Upper lobe of left lung (tissue), 6 donors: ENCODE measurements at regions not wholly inside any gene's neighbourhood (a gene's known extent, or its start where the extent isn't known, plus 50 kb on each side); places are given as distances from the start of the nearest gene placed in this dataset.

Experiments used
- ATAC-seq, 2 donors: fragments of 200-7000 bp; cut with Tn5 transposase; one replicate each; pipeline ENCODE4 v1.9.1; 2022; ENCODE audit warnings: mild to moderate bottlenecking in 2 of 2, moderate library complexity in 2 of 2; ENCODE audit not compliant: low FRiP score in 2 of 2
- DNase-seq, 2 donors: peaks; one replicate each; pipeline ENCODE4 v3.0.0-alpha.2; 2019 to 2020
- H3K27ac ChIP-seq, 4 donors: fragments of 200-600 bp; sonication (generic); one replicate each; pipeline ENCODE4 v1.5.1; 2016 to 2019
- H3K27me3 ChIP-seq, 4 donors: fragments of 200-600 bp; sonication (generic); one replicate each; pipeline ENCODE4 v1.5.1; 2017 to 2019
- H3K36me3 ChIP-seq, 4 donors: fragments of 200-600 bp; sonication (generic); one replicate each; pipeline ENCODE4 v1.5.1; 2016 to 2019
- H3K4me1 ChIP-seq, 4 donors: fragments of 200-600 bp; sonication (generic); one replicate each; pipeline ENCODE4 v1.5.1; 2018 to 2019
- H3K4me3 ChIP-seq, 4 donors: fragments of 200-600 bp; sonication (generic); one replicate each; pipeline ENCODE4 v1.5.1; 2017 to 2019; ENCODE audit warnings: mild to moderate bottlenecking in 2 of 4, moderate library complexity in 1 of 4
- H3K9me3 ChIP-seq, 4 donors: fragments of 200-600 bp; sonication (generic); one replicate each; pipeline ENCODE4 v1.5.1; 2018 to 2019
- CTCF ChIP-seq, 6 experiments: fragments of 450-650 bp in 4 of 6; fragments of 200-600 bp in 2 of 6; sonication (generic) in 2 of 6; IDR thresholded peaks; one replicate each; pipeline ENCODE4 v1.5.1; 2016 to 2019; ENCODE audit warnings: antibody characterized with exemption in 6 of 6
- EP300 ChIP-seq, 4 donors: sonication (generic); formaldehyde crosslinking; IDR thresholded peaks; one replicate each; pipeline ENCODE4 v1.5.1; 2017; ENCODE audit warnings: antibody characterized with exemption in 4 of 4, control low read depth in 2 of 4
- POLR2A ChIP-seq, 4 donors: fragments of 450-650 bp; IDR thresholded peaks; one replicate each; pipeline ENCODE4 v1.5.1; 2016 to 2017; ENCODE audit warnings: antibody characterized with exemption in 4 of 4, mild to moderate bottlenecking in 2 of 4
- POLR2AphosphoS5 ChIP-seq, 2 donors: sonication (generic); formaldehyde crosslinking; IDR thresholded peaks; one replicate each; pipeline ENCODE4 v1.5.1; 2017; ENCODE audit warnings: antibody characterized with exemption in 2 of 2
- WGBS, 2 donors: methylation state at CpG; one replicate each; pipeline ENCODE4 v1.1.5; 2017 to 2018; 5-methylcytosine and 5-hydroxymethylcytosine counted together
- donor health status: DM: no; HTN: no; CAD: no; lungs with moderate emphysema.
- donor health status: DM: no; HTN: yes; CAD: no; lungs with severe emphysema.

DNA sequence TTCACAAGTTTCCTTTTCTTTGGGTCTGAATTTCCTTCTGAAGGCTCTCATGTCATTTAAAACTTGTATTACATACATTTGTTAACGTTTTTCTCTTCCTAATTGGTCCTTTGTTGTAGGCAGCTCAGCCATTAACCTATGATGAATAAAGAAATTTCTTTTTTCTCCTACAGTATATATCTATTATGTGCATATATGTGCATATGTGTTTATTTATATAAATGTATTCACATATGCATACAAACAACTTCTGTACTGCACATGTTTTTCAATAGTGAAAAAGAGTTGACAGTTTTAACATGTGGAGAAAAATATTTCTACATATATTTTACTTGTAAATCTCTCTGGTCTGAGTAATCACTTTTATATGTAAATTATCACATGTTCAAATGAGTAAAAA, 1674.9 kb upstream of the PCDH20 start:
- TF ChIP-seq POLR2AphosphoS5 (IDR thresholded peaks at IDR 0.05), result no peak
- no peaks in the 10 kb centered on the region for H3K27me3 ChIP-seq
- H3K4me3 ChIP-seq, result no peak overlapping the region
- H3K4me1 ChIP-seq, result no peaks in the 10 kb centered on the region
- 47 to 55% methylated on average over 1 of the region's 1 CpG for WGBS, 2 donors
- ATAC-seq, result no peak
- no peaks in the 10 kb centered on the region for H3K9me3 ChIP-seq
- no peak overlapping the region for H3K27ac ChIP-seq
- no peak for DNase-seq
- no peaks in the 10 kb centered on the region for H3K36me3 ChIP-seq

DNA sequence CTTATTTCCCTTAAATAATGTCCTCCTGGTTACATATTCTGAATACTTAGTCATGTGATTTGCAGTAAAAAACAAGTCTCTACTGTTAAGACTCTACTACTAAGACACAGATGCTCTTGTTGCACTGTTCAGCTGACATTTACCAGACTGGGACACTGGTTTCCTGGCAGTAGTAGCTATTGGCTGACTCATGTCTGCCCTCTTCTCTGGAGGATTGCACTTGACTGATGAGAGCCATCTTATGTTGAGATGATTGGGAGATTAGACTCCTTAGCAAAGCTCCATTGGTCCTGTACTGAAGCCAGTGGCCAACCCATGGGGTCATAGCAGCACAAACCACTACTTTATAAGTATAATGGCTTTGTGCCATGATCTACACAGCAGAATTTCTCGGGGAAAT, 1672.6 kb upstream of the PCDH20 start:
- H3K27ac ChIP-seq, result no peak overlapping the region
- H3K36me3 ChIP-seq, result no peaks in the 10 kb centered on the region
- ATAC-seq (no peak), DNase-seq (no peak)
- WGBS, 2 donors, result 62 to 94% methylated on average over 1 of the region's 1 CpG
- TF ChIP-seq EP300 (IDR thresholded peaks at IDR 0.05) (no peak), POLR2A (IDR thresholded peaks at IDR 0.05) (no peak), CTCF (IDR thresholded peaks at IDR 0.05) (no peak), POLR2AphosphoS5 (IDR thresholded peaks at IDR 0.05) (no peak)
- no peak overlapping the region for H3K4me3 ChIP-seq
- no peaks in the 10 kb centered on the region for H3K4me1 ChIP-seq
- H3K27me3 ChIP-seq, result no peaks in the 10 kb centered on the region
- H3K9me3 ChIP-seq, result no peaks in the 10 kb centered on the region

- Histone ChIP-seq H3K4me1 (no peaks in the 10 kb centered on the region), H3K27ac (no peak overlapping the region), H3K36me3 (no peaks in the 10 kb centered on the region), H3K4me3 (no peak overlapping the region), H3K9me3 (no peaks in the 10 kb centered on the region), H3K27me3 (no peaks in the 10 kb centered on the region)
- ATAC-seq (no peak), DNase-seq (no peak)
- TF ChIP-seq POLR2A (IDR thresholded peaks at IDR 0.05) (no peak), CTCF (IDR thresholded peaks at IDR 0.05) (no peak), POLR2AphosphoS5 (IDR thresholded peaks at IDR 0.05) (no peak)
- 80 to 83% methylated on average over 5 of the region's 5 CpGs for WGBS, 2 donors
These were observed 1670.6 kb upstream of the PCDH20 start for GRCh38 chr13:63086286-63086685.

- no peak for TF ChIP-seq CTCF (IDR thresholded peaks at IDR 0.05)
- no peak for TF ChIP-seq EP300 (IDR thresholded peaks at IDR 0.05)
- no peak overlapping the region for H3K27ac ChIP-seq
- no peak for DNase-seq
- H3K36me3 ChIP-seq, result no peaks in the 10 kb centered on the region
- H3K9me3 ChIP-seq, result no peaks in the 10 kb centered on the region
- WGBS, 2 donors, result 66 to 70% methylated on average over 4 of the region's 4 CpGs
- H3K4me3 ChIP-seq, result no peak overlapping the region
- H3K27me3 ChIP-seq, result no peaks in the 10 kb centered on the region
- no peaks in the 10 kb centered on the region for H3K4me1 ChIP-seq
- no peak for ATAC-seq
These were observed 1670.2 kb upstream of the PCDH20 start for GRCh38 chr13:63085851-63086250.

- no peak for ATAC-seq
- no peaks in the 10 kb centered on the region for H3K4me1 ChIP-seq
- no peak overlapping the region for H3K27ac ChIP-seq
- no peaks in the 10 kb centered on the region for H3K9me3 ChIP-seq
- no peaks in the 10 kb centered on the region for H3K36me3 ChIP-seq
- TF ChIP-seq EP300 (IDR thresholded peaks at IDR 0.05), result no peak
- DNase-seq, result no peak
- no peaks in the 10 kb centered on the region for H3K27me3 ChIP-seq
- H3K4me3 ChIP-seq, result no peak overlapping the region
- WGBS, 2 donors, result 90% methylated on average over 2 of the region's 2 CpGs
These were observed 1665.9 kb upstream of the PCDH20 start for GRCh38 chr13:63081400-63082014.

DNA sequence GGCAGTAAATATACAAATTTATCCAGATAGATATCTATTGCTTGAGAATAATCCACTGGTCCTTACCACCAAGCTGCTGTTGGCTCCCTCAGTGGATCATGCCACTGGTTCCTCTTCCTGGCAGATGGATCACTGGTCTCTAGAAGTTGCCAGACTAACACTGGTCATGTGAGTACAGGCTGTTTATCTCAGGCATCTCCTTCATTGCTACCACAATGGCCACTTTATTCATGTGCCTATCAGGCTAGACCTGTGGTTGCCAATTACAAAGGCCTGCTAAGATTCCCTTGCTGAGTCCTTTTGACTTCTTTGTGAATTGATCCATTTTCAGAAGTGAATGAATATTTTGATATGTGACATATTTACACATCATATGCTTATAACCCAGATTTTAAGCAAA, 1659.5 kb upstream of the PCDH20 start:
- no peaks in the 10 kb centered on the region for H3K9me3 ChIP-seq
- no peak overlapping the region for H3K27ac ChIP-seq
- TF ChIP-seq POLR2A (IDR thresholded peaks at IDR 0.05) (no peak), POLR2AphosphoS5 (IDR thresholded peaks at IDR 0.05) (no peak), EP300 (IDR thresholded peaks at IDR 0.05) (no peak), CTCF (IDR thresholded peaks at IDR 0.05) (no peak)
- ATAC-seq, result no peak
- H3K36me3 ChIP-seq, result no peaks in the 10 kb centered on the region
- no peak for DNase-seq
- no peak overlapping the region for H3K4me3 ChIP-seq
- no peaks in the 10 kb centered on the region for H3K27me3 ChIP-seq
- H3K4me1 ChIP-seq, result no peaks in the 10 kb centered on the region
